Esophagus squamous epithelium (tissue), 4 donors: ENCODE measurements at regions not wholly inside any gene's neighbourhood (a gene's known extent, or its start where the extent isn't known, plus 50 kb on each side); places are given as distances from the start of the nearest gene placed in this dataset.

Experiments used
- CTCF ChIP-seq, 6 experiments: fragments of 450-650 bp in 4 of 6; fragments of 200-600 bp in 2 of 6; sonication (generic) in 2 of 6; IDR thresholded peaks; one replicate each; pipeline ENCODE4 v1.5.1; 2016 to 2019; ENCODE audit warnings: antibody characterized with exemption in 6 of 6, mild to moderate bottlenecking in 4 of 6, moderate library complexity in 4 of 6
- POLR2A ChIP-seq, 4 donors: fragments of 450-650 bp; IDR thresholded peaks; one replicate each; pipeline ENCODE4 v1.6.1; 2017; ENCODE audit warnings: antibody characterized with exemption in 4 of 4, mild to moderate bottlenecking in 4 of 4, moderate library complexity in 3 of 4

- no peak for TF ChIP-seq CTCF (IDR thresholded peaks at IDR 0.05)
- no peak for TF ChIP-seq POLR2A (IDR thresholded peaks at IDR 0.05)
Measured at GRCh38 chr13:106332621-106333020, 202.8 kb downstream of the EFNB2 start.
